ENCODE measurements at regions not wholly inside any gene's neighbourhood (a gene's known extent, or its start where the extent isn't known, plus 50 kb on each side); places are given as distances from the start of the nearest gene placed in this dataset.

- no peak for TF ChIP-seq POLR2A (IDR thresholded peaks at IDR 0.05)
- TF ChIP-seq CTCF (IDR thresholded peaks at IDR 0.05) = no peak
Observed at GRCh38 chr20:11094196-11094595, 420.4 kb upstream of the JAG1 start.
